ENCODE measurements at regions not wholly inside any gene's neighbourhood (a gene's known extent, or its start where the extent isn't known, plus 50 kb on each side); places are given as distances from the start of the nearest gene placed in this dataset.

- Histone ChIP-seq H3K18ac (ENCODE audit: extremely low read depth, low read length) (no peak overlapping the region), H4K5ac (ENCODE audit: insufficient read length, low read depth, low read length) (no peak overlapping the region), H2AK5ac (ENCODE audit: low read depth, low read length) (no peak overlapping the region), H3K4ac (replicated peaks; ENCODE audit: insufficient read length, low read depth, low read length) (no peak overlapping the region), H3K4me3 (ENCODE audit: extremely low read depth in 1 of 4, insufficient read depth in 2 of 4, low read depth in 3 of 4, low read length in 4 of 4) (no peak overlapping the region), H3K4me1 (replicated peaks in 1 of 4; ENCODE audit: control insufficient read depth in 3 of 4, insufficient read depth in 4 of 4, low read length in 3 of 4) (no peaks in the 10 kb centered on the region), H3K23me2 (ENCODE audit: low read depth, low read length) (no peaks in the 10 kb centered on the region), H2AFZ (ENCODE audit: low read length) (no peak overlapping the region), H3K14ac (ENCODE audit: insufficient read length) (no peak overlapping the region), H3K56ac (replicated peaks; ENCODE audit: insufficient read length, low read depth, low read length) (no peak overlapping the region), H3K27me3 (replicated peaks in 1 of 4; ENCODE audit: control insufficient read depth in 3 of 4, extremely low read depth in 1 of 4, insufficient read depth in 3 of 4, low read length in 3 of 4) (no peaks in the 10 kb centered on the region), H4K91ac (replicated peaks; ENCODE audit: insufficient read length, low read length) (no peak overlapping the region), H3K27ac (ENCODE audit: low read depth, low read length) (no peak overlapping the region), H3K36me3 (ENCODE audit: control insufficient read depth in 2 of 4, insufficient read depth in 4 of 4, low read length in 3 of 4) (no peaks in the 10 kb centered on the region), H4K8ac (ENCODE audit: extremely low read depth, insufficient read depth, low read length) (no peak overlapping the region), H2BK5ac (ENCODE audit: low read depth, low read length) (no peak overlapping the region), H3K23ac (ENCODE audit: insufficient read length) (no peak overlapping the region), H3K79me1 (ENCODE audit: low read depth, low read length) (no peaks in the 10 kb centered on the region), H3K9me3 (ENCODE audit: insufficient read depth in 2 of 2, low read depth in 1 of 2, low read length in 1 of 2) (no peaks in the 10 kb centered on the region), H4K20me1 (replicated peaks in 1 of 2; ENCODE audit: control insufficient read depth in 1 of 2, insufficient read depth in 2 of 2, low read length in 2 of 2) (no peaks in the 10 kb centered on the region), H2BK120ac (replicated peaks; ENCODE audit: low read depth, low read length) (no peak overlapping the region), H2BK20ac (ENCODE audit: low read length) (no peak overlapping the region), H3K9ac (replicated peaks in 1 of 4; ENCODE audit: extremely low read depth in 1 of 4, low read depth in 3 of 4, low read length in 3 of 4) (no peak overlapping the region), H3K79me2 (ENCODE audit: control insufficient read depth in 1 of 2, insufficient read depth in 2 of 2, low read length in 2 of 2) (no peaks in the 10 kb centered on the region), H3K4me2 (ENCODE audit: insufficient read depth in 1 of 2, low read depth in 2 of 2, low read length in 2 of 2) (no peak overlapping the region), H2BK12ac (ENCODE audit: low read depth, low read length) (no peak overlapping the region), H2BK15ac (ENCODE audit: low read length) (no peak overlapping the region)
- DNase-seq (ENCODE audit: low read depth in 1 of 2, low spot score in 2 of 2), result no peak
- ChIA-PET CTCF (ENCODE audit: partially characterized antibody) (interaction anchor here (1.0 kb wide), 1 partner anchor 185 kb away, joined by 3 read pairs; no protein-coding TSS in a partner anchor), POLR2A (ENCODE audit: partially characterized antibody) (no interaction called here)
- no peak for FAIRE-seq
- 88% methylated on average over 7 of the region's 7 CpGs; no CpG with 5 or more reads in 1 of the 2 experiments for WGBS, 2 experiments (ENCODE audit: extremely low coverage in 1 of 2, insufficient coverage in 1 of 2, insufficient read length in 1 of 2, insufficient replicate concordance in 2 of 2, low coverage in 1 of 2, low lambda C conversion rate in 2 of 2, missing lambda C conversion rate in 1 of 2)
- TF ChIP-seq, protein P1, sequence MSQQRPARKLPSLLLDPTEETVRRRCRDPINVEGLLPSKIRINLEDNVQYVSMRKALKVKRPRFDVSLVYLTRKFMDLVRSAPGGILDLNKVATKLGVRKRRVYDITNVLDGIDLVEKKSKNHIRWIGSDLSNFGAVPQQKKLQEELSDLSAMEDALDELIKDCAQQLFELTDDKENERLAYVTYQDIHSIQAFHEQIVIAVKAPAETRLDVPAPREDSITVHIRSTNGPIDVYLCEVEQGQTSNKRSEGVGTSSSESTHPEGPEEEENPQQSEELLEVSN (IDR thresholded peaks at IDR 0.05), result no peak
- TF ChIP-seq EP300 (IDR thresholded peaks at IDR 0.05; ENCODE audit: borderline replicate concordance in 1 of 2, low read depth in 2 of 2, low read length in 2 of 2), result no peak
These were observed 174.8 kb upstream of the HEY2 start for GRCh38 chr6:125574604-125575003.

Measured in H1 (cell line).